ENCODE measurements at regions not wholly inside any gene's neighbourhood (a gene's known extent, or its start where the extent isn't known, plus 50 kb on each side); places are given as distances from the start of the nearest gene placed in this dataset.

DNA sequence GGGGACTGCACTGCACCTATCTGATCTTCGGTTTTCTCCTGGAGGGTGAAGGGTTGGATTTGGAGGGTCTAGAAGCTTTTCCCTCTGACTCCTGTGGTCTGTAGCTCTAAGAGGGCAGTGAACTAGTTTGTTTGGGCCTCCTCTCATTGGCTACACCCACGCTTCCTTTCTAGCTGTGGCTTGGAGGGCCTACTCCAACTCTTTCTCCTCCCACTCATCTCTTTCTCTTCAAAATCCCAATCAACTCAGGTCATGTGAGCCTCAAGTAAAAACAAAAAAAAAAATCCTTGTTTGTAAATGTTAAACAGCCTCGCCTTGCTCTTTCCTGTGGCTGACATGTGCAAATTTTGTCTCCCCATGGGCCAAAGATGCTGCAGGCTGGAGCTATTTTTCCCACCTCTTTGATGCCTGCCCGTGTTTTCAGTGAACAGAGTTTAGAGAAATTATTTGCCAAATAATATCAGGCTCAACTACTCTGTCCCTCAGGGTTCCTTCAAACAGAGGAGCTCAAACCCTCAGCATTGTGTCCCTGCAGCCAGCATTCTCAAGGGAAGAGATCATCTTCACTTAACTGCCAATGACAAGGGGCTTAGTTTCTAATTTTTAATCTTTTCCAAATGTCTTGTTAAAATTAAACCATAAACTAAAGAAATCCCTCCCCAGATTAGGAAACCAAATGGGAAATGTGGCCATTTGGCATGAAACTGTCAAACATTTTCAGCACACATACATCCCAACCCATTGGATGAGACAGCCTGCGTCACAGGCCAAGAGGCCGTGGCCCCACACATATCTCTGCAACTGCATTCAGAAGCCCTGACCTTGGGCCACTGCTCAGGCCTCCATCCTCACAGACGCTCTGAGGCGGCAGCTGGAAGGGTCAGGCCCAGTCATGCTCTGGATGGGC lies 114.8 kb upstream of the THBS1 start:
- H3K4me3 ChIP-seq (ENCODE audit: low read depth, low read length), result no peak overlapping the region
- TF ChIP-seq CTCF (IDR thresholded peaks at IDR 0.05; ENCODE audit: low read depth, low read length), result no peak

DNA sequence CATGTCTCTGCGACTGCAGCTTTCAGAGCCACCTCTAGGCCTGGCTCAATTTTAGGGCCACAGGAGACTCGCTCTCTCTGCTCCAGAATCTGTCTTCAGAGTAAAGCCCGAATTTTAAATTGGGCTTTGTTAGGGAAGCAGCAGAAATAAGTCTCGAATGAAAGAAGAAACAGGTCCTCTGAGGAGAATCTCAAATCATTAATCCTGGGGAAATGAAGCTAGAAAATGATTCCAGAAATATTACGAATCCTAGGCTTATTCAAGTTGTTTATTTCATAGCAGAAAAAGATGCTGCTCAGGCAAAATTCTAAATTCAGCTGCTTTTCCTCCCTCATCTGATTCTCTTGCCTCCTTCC lies 114.2 kb upstream of the THBS1 start:
- H3K4me3 ChIP-seq (ENCODE audit: low read depth, low read length), result no peak overlapping the region
- TF ChIP-seq CTCF (IDR thresholded peaks at IDR 0.05; ENCODE audit: low read depth, low read length), result no peak

DNA sequence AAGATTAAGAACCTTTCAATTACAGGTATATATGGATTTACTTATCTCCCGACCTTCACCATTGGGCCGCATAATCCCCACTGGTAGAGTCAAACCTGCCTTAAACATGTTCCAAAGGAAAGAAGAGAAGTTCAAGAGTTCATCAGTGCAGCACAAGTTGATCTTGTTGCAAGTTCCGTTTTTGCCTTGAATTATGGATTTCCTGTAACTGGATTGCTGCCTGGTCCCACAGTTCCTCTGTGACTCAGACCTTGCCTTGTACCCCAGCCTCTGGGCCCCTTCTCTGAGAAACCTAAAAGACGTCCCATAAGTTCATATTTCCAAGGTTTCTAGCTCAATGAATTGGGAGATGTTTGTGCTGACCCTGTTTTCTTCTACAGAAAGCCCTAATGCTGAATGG lies 112.5 kb upstream of the THBS1 start:
- TF ChIP-seq CTCF (IDR thresholded peaks at IDR 0.05; ENCODE audit: low read depth, low read length), result no peak
- no peak overlapping the region for H3K4me3 ChIP-seq (ENCODE audit: low read depth, low read length)

DNA sequence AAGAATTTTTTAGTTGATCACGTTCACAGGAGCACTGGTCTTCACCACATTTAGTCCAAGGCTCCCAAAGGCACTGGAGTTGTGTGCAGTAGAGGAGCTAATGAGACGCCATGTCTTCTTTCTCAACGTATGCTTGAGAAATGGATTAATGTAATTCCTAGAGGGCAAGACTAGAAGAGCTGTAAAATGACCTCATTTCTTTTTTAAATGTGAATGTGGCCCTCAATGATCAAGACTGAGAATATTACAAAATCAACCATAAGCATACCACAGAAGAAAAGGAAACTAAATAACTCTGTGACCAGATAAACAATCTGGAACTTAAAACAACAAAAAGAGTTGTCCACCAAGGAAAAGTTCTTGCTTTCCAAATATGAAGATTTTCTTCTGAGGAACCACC lies 112.1 kb upstream of the THBS1 start:
- TF ChIP-seq CTCF (IDR thresholded peaks at IDR 0.05; ENCODE audit: low read depth, low read length), result no peak
- no peak overlapping the region for H3K4me3 ChIP-seq (ENCODE audit: low read depth, low read length)

DNA sequence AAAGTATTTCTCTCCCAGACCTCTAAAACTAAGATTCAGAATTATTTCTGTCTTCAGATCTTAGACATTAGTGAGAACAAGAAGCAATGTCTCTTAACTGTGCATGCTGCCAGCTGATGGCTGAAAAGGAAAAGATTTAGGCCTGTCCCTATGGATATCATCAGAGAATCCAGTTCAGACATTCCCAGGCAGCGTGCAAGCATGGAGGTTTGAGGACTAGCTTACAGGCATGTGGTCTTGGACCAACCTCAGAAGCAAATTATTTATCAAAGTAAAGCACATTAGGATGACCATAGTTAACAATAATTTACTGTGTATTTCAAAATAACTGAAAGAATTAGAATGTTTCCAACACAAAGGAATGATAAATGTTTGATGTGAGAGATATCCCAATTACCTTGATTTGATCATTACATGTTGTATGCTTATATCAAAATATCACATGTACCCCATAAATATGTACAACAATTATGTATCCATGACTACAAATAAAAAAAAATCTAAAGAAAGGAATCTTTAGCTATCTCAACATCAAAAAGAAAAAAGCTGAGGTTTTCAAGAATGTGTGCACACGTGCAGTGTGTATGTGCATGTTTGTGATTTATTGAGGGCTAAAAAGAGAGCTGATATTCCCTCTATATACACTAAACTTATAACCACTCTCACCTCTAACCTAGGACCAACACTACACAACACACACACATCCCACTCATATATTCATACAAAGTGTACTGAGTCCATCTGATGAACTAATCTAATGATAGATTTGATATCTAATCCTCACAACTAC lies 108.9 kb upstream of the THBS1 start:
- H3K4me3 ChIP-seq (ENCODE audit: low read depth, low read length), result no peak overlapping the region
- TF ChIP-seq CTCF (IDR thresholded peaks at IDR 0.05; ENCODE audit: low read depth, low read length), result no peak

DNA sequence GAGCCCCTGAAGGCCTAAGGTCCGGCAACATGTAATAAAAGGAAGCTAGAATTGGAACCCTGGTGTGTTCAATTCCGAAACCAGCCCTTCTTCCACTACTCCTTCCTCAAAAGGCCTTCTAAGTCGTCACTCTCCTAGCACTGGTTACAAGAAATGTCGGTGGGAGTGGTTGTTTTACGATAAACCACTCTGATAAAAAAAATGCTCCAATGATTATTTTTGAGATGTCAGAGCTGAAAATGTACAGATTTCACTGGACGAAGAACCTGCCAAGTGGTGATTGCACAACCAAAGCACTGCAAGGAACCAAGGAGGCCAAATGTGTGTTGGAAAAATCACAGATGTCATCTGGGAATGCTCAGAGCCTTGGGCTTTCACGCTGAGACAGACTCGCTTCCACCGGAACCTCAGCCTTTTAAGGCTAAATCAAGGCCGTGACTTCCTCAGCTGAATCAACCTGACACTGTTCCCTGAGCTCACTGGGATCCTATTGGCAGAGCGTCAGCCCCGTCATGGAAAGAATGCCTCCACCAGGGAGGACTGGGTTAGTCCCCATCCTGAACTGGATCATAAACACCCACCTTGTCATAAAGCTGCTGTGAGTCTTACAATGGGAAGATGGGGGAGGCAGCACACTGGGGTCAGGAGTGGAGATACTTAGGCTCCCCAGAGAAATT lies 108.1 kb upstream of the THBS1 start:
- TF ChIP-seq CTCF (IDR thresholded peaks at IDR 0.05; ENCODE audit: low read depth, low read length), result no peak
- no peak overlapping the region for H3K4me3 ChIP-seq (ENCODE audit: low read depth, low read length)

Measured in WI38 (cell line).